Chondrocyte (in vitro differentiated cells): ENCODE measurements at regions not wholly inside any gene's neighbourhood (a gene's known extent, or its start where the extent isn't known, plus 50 kb on each side); places are given as distances from the start of the nearest gene placed in this dataset.

ENCODE experiments used
- DNase-seq: peaks from one replicate; pipeline ENCODE4 v3.0.0; 2021; ENCODE audit warnings: mixed read lengths, low spot score
- H3K27ac Mint-ChIP-seq: one replicate; pipeline ENCODE4 v1.8.0; 2021; ENCODE audit warnings: mild to moderate bottlenecking, moderate library complexity, mixed read lengths; ENCODE audit not compliant: unreplicated experiment
- H3K27me3 Mint-ChIP-seq: 2 replicates; pipeline ENCODE4 v1.8.0; 2021; ENCODE audit warnings: low read depth, mixed read lengths
- H3K36me3 Mint-ChIP-seq: 2 replicates; pipeline ENCODE4 v1.8.0; 2021; ENCODE audit warnings: low read depth, mixed read lengths
- H3K4me1 Mint-ChIP-seq: 2 replicates; pipeline ENCODE4 v1.8.0; 2021; ENCODE audit warnings: low read depth, mild to moderate bottlenecking, mixed read lengths
- H3K4me3 Mint-ChIP-seq: one replicate; pipeline ENCODE4 v1.8.0; 2021; ENCODE audit warnings: mild to moderate bottlenecking, moderate library complexity, mixed read lengths; ENCODE audit not compliant: unreplicated experiment
- H3K9me3 Mint-ChIP-seq: 2 replicates; pipeline ENCODE4 v1.8.0; 2021; ENCODE audit warnings: low read depth, mixed read lengths
- CTCF ChIP-seq: fragments of 200-600 bp; sonication (generic); IDR thresholded peaks from 2 replicates; pipeline ENCODE4 v1.5.0; 2021; ENCODE audit warnings: antibody characterized with exemption, mild to moderate bottlenecking, moderate library complexity

- no peak for TF ChIP-seq CTCF
- Mint-ChIP-seq H3K9me3 (peaks cover 20% of the 10 kb centered on the region), H3K4me1 (no peaks in the 10 kb centered on the region), H3K36me3 (no peaks in the 10 kb centered on the region), H3K27me3 (no peaks in the 10 kb centered on the region), H3K4me3 (no peak overlapping the region), H3K27ac (no peak overlapping the region)
- DNase-seq = no peak
These were observed 366.6 kb upstream of the LRRC4C start for GRCh38 chr11:41826085-41826484.

DNA sequence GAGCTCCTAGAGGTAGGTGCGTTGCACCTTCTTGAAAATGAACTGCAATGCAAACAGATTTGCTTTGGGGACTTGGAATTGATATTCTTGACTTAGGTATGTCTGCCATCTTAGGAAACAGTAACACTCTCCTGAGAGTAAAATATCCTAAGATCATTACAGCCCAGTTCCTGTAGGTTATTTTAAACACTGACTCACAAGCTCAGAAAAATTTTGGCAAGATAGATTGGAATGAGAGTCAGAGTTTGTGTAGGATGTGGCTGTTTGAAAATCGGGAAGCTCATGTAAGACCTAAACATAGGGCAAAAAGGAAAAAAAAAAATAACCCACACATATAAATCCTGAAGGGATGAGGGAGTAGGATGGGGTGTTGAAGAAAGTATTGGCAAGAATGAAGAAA lies 377.0 kb upstream of the LRRC4C start:
- H3K36me3 Mint-ChIP-seq = no peaks in the 10 kb centered on the region
- no peak for DNase-seq
- H3K9me3 Mint-ChIP-seq = peaks cover 19% of the 10 kb centered on the region
- H3K27me3 Mint-ChIP-seq = no peaks in the 10 kb centered on the region
- no peak for TF ChIP-seq CTCF
- no peaks in the 10 kb centered on the region for H3K4me1 Mint-ChIP-seq
- H3K27ac Mint-ChIP-seq = no peak overlapping the region
- H3K4me3 Mint-ChIP-seq = no peak overlapping the region

- peaks cover 22% of the 10 kb centered on the region for H3K9me3 Mint-ChIP-seq
- H3K4me3 Mint-ChIP-seq = no peak overlapping the region
- no peaks in the 10 kb centered on the region for H3K27me3 Mint-ChIP-seq
- H3K4me1 Mint-ChIP-seq = no peaks in the 10 kb centered on the region
- TF ChIP-seq CTCF = no peak
- no peak overlapping the region for H3K27ac Mint-ChIP-seq
- H3K36me3 Mint-ChIP-seq = no peaks in the 10 kb centered on the region
- no peak for DNase-seq
These were observed 383.2 kb upstream of the LRRC4C start for GRCh38 chr11:41842673-41843072.

DNA sequence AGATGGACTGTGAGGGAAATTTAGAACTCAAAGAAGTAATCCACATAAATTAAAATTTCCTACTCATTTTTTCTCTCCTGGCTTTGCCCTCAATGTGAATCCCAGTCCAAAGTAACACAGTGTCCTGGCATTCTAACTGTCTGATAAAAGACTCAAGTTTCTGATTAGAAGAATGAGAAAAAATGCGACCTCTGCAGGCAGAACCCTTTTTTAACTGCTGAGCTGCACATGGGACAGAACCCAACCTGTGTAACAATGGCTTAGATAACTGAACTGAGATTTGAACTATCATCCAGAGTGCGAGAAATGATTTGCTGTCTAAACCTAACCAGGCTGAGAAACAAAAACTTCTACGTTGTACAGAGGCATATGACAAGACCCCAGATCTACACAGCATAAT lies 385.6 kb upstream of the LRRC4C start:
- no peak for TF ChIP-seq CTCF
- Mint-ChIP-seq H3K27ac (no peak overlapping the region), H3K36me3 (no peaks in the 10 kb centered on the region)

DNA sequence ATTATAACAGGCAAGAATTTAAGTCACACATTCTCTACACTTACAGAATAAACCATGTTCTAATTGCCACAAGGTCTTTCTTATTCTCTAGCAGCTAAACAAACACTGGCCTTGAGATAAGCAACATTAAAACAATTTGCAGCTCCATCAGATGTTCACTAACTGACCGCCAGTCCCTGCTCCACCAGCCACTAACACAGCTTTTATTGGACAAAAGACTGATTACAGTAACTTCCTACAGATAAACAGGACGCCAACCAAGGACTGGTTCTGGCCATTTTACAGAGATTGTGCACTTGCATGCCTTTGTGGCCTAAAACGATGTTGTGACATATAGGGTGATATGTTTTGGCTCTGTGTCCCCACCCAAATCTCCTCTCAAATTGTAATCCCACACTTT lies 388.9 kb upstream of the LRRC4C start:
- Mint-ChIP-seq H3K36me3 (no peaks in the 10 kb centered on the region), H3K4me1 (no peaks in the 10 kb centered on the region), H3K27ac (no peak overlapping the region), H3K27me3 (peaks cover 2% of the 10 kb centered on the region), H3K4me3 (no peak overlapping the region), H3K9me3 (peaks cover 8% of the 10 kb centered on the region)
- no peak for TF ChIP-seq CTCF
- no peak for DNase-seq

More for the DNA sequence above, 385.6 kb upstream of the LRRC4C start:
- H3K4me1 Mint-ChIP-seq = no peaks in the 10 kb centered on the region
- no peak overlapping the region for H3K4me3 Mint-ChIP-seq
- no peak for DNase-seq
- no peaks in the 10 kb centered on the region for H3K27me3 Mint-ChIP-seq
- peaks cover 20% of the 10 kb centered on the region for H3K9me3 Mint-ChIP-seq
